Mucosa of gallbladder (tissue), 1 donor: ENCODE measurements at regions not wholly inside any gene's neighbourhood (a gene's known extent, or its start where the extent isn't known, plus 50 kb on each side); places are given as distances from the start of the nearest gene placed in this dataset.
"Not testable (repeated sequence)": the region's sequence is repeated elsewhere in the genome, so short reads cannot be mapped to it uniquely, and the experiment has no call there.

ENCODE experiments used
- DNase-seq: peaks from one replicate; pipeline ENCODE4 v3.0.0-alpha.2; 2020; ENCODE audit warnings: low spot score
- donor health status: DM: no; HTN: no; CAD: no.

GRCh38 chr4:19159874-19160273, 1091.8 kb upstream of the SLIT2 start:
- DNase-seq = no peak

GRCh38 chr4:19158107-19158809, 1093.4 kb upstream of the SLIT2 start:
- no peak for DNase-seq

- DNase-seq = no peak
Measured at GRCh38 chr4:19156786-19157185, 1094.9 kb upstream of the SLIT2 start.

- no peak for DNase-seq
Measured at GRCh38 chr4:19155568-19155967, 1096.1 kb upstream of the SLIT2 start.

GRCh38 chr4:19154267-19154666, 1097.4 kb upstream of the SLIT2 start:
- DNase-seq = not testable (repeated sequence)

GRCh38 chr4:19152264-19152663, 1099.4 kb upstream of the SLIT2 start:
- no peak for DNase-seq

GRCh38 chr4:19151684-19152083, 1100.0 kb upstream of the SLIT2 start:
- no peak for DNase-seq

- DNase-seq = no peak
Measured at GRCh38 chr4:19146038-19146437, 1105.7 kb upstream of the SLIT2 start.

GRCh38 chr4:19135895-19136633, 1114.5 kb upstream of the LCORL start:
- DNase-seq = no peak

- no peak for DNase-seq
Measured at GRCh38 chr4:19134685-19135084, 1113.1 kb upstream of the LCORL start.

- no peak for DNase-seq
Measured at GRCh38 chr4:19133315-19133714, 1111.8 kb upstream of the LCORL start.

- no peak for DNase-seq
Measured at GRCh38 chr4:19130866-19131265, 1109.3 kb upstream of the LCORL start.

GRCh38 chr4:19128176-19128575, 1106.6 kb upstream of the LCORL start:
- DNase-seq = no peak

GRCh38 chr4:19126903-19127302, 1105.3 kb upstream of the LCORL start:
- no peak for DNase-seq

- DNase-seq = no peak
Measured at GRCh38 chr4:19123681-19124080, 1102.1 kb upstream of the LCORL start.

GRCh38 chr4:19119904-19120560, 1098.5 kb upstream of the LCORL start:
- DNase-seq = no peak

- no peak for DNase-seq
Measured at GRCh38 chr4:19117022-19117421, 1095.5 kb upstream of the LCORL start.

GRCh38 chr4:19104176-19104575, 1082.6 kb upstream of the LCORL start:
- no peak for DNase-seq

- DNase-seq = no peak
Measured at GRCh38 chr4:19095491-19096046, 1074.0 kb upstream of the LCORL start.

GRCh38 chr4:19093951-19094350, 1072.4 kb upstream of the LCORL start:
- DNase-seq = no peak

GRCh38 chr4:19092797-19093196, 1071.2 kb upstream of the LCORL start:
- no peak for DNase-seq

- no peak for DNase-seq
Measured at GRCh38 chr4:19074036-19074435, 1052.5 kb upstream of the LCORL start.

- DNase-seq = no peak
Measured at GRCh38 chr4:19063662-19064061, 1042.1 kb upstream of the LCORL start.
